Kidney (tissue), 13 donors: ENCODE measurements at regions not wholly inside any gene's neighbourhood (a gene's known extent, or its start where the extent isn't known, plus 50 kb on each side); places are given as distances from the start of the nearest gene placed in this dataset.

ENCODE experiments used
- DNase-seq, 5 donors: peaks; one replicate each; pipeline ENCODE4 v3.0.0-alpha.2; 2013 to 2020
- FAIRE-seq: peaks from 2 replicates; lab custom pipeline; 2012; peaks lifted over from hg19 to GRCh38; lab: Jason Lieb, UNC
- H3K27ac ChIP-seq, 2 donors: one replicate each; pipeline ENCODE4 v1.7.0; 2013; ENCODE audit warnings: low read depth in 2 of 2, low read length in 2 of 2, inconsistent platforms in 1 of 2
- H3K27me3 ChIP-seq: one replicate; pipeline ENCODE4 v1.7.1; 2013; ENCODE audit warnings: low read length, inconsistent platforms; ENCODE audit not compliant: control insufficient read depth, insufficient read depth
- H3K36me3 ChIP-seq, 3 donors: one replicate each; pipeline versions ENCODE4 v1.7.0 to v1.7.1; 2013; ENCODE audit warnings: low read length in 3 of 3, control low read depth in 1 of 3, inconsistent platforms in 1 of 3; ENCODE audit not compliant: insufficient read depth in 3 of 3, control insufficient read depth in 2 of 3
- H3K4me1 ChIP-seq, 3 donors: one replicate each; pipeline versions ENCODE4 v1.7.0 to v1.7.1; 2013; ENCODE audit warnings: low read length in 3 of 3, inconsistent platforms in 1 of 3, low read depth in 1 of 3; ENCODE audit not compliant: control insufficient read depth in 2 of 3, insufficient read depth in 2 of 3
- H3K4me3 ChIP-seq, 3 donors: one replicate each; pipeline versions ENCODE4 v1.7.0 to v1.8.1; 2013; ENCODE audit warnings: low read length in 3 of 3, control low read depth in 1 of 3, inconsistent platforms in 1 of 3
- H3K9ac ChIP-seq, 3 donors: one replicate each; pipeline versions ENCODE4 v1.7.0 to v1.7.1; 2013; ENCODE audit warnings: low read length in 3 of 3, control low read depth in 1 of 3, inconsistent platforms in 1 of 3
- H3K9me3 ChIP-seq, 3 donors: one replicate each; pipeline versions ENCODE4 v1.7.0 to v1.7.1; 2013; ENCODE audit warnings: low read length in 3 of 3, control low read depth in 1 of 3, inconsistent platforms in 1 of 3; ENCODE audit not compliant: control insufficient read depth in 2 of 3, insufficient read depth in 1 of 3
- intact Hi-C: fragments of 100-400 bp; cut with DNase I; formaldehyde crosslinking; loops from one replicate; pipeline ENCODE4 v1.11.1; 2022
- TF ChIP-seq, protein P1 (sequence below): IDR thresholded peaks from 3 replicates; pipeline ENCODE4 v1.5.1; 2012; ENCODE audit warnings: mild to moderate bottlenecking, moderate library complexity, borderline replicate concordance; ENCODE audit not compliant: insufficient read depth; ENCODE audit errors: extremely low read depth
- donor health status: control.
- donor health status: control.
- donor health status: control.
- donor health status: control.
- donor health status: control.
- donor health status: DM: yes; HTN: yes; CAD: no.
- donor health status: Normal renal cell carcinoma (clear cell type).

DNA sequence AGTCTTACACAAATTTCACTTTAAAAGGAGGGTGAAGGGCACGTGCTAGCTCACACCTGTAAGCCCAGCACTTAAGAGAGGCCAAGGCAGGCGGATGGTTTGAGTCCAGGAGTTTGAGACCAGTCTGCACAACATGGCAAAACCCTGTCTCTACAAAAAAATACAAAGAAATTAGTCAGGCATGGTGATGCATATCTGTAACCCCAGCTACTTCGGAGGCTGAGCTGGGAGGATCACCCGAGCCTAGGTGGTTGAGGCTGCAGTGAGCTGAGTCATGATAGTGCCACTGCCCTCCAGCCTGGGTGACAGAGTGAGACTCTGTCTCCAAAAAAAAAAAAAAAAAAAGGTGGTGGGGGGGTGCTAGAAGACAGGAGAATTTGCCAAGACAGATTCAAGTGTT lies 237.3 kb upstream of the KLF14 start:
- Histone ChIP-seq H3K4me3 (no peak overlapping the region), H3K4me1 (peaks cover 0 to 2% (median 0%) of the 10 kb centered on the region in 3 donors), H3K9me3 (no peaks in the 10 kb centered on the region), H3K36me3 (peaks cover 0 to 4% (median 0%) of the 10 kb centered on the region in 3 donors), H3K27me3 (no peaks in the 10 kb centered on the region), H3K9ac (no peak overlapping the region), H3K27ac (no peak overlapping the region)
- FAIRE-seq: no peak
- TF ChIP-seq, protein P1, sequence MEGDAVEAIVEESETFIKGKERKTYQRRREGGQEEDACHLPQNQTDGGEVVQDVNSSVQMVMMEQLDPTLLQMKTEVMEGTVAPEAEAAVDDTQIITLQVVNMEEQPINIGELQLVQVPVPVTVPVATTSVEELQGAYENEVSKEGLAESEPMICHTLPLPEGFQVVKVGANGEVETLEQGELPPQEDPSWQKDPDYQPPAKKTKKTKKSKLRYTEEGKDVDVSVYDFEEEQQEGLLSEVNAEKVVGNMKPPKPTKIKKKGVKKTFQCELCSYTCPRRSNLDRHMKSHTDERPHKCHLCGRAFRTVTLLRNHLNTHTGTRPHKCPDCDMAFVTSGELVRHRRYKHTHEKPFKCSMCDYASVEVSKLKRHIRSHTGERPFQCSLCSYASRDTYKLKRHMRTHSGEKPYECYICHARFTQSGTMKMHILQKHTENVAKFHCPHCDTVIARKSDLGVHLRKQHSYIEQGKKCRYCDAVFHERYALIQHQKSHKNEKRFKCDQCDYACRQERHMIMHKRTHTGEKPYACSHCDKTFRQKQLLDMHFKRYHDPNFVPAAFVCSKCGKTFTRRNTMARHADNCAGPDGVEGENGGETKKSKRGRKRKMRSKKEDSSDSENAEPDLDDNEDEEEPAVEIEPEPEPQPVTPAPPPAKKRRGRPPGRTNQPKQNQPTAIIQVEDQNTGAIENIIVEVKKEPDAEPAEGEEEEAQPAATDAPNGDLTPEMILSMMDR: no peak
- DNase-seq: no peak
- intact Hi-C loops: no loop called here

DNA sequence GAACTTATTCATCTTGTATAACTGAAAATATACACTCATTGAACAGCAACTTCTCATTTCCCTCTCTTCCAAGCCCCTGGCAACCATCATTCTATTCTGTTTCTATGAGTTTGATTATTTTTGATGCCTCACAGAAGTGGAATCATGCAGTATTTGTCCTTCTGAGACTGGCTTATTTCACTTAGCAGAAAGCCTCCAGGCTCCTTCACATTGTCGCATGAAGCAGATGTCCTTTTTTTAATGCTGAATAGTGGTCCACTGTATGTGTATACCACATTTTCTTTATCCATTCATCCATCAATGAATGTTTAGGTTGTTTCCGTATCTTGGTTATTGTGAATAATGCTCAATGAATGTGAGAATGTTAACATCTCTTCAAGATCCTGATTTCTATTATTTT lies 238.2 kb upstream of the KLF14 start:
- Histone ChIP-seq H3K36me3 (peaks cover 0 to 4% (median 0%) of the 10 kb centered on the region in 3 donors), H3K27ac (no peak overlapping the region), H3K9ac (no peak overlapping the region), H3K4me3 (no peak overlapping the region), H3K4me1 (peaks cover 0 to 2% (median 0%) of the 10 kb centered on the region in 3 donors), H3K27me3 (no peaks in the 10 kb centered on the region), H3K9me3 (no peaks in the 10 kb centered on the region)
- no peak for DNase-seq
- intact Hi-C loops: no loop called here
- no peak for FAIRE-seq
- TF ChIP-seq, protein P1: no peak

DNA sequence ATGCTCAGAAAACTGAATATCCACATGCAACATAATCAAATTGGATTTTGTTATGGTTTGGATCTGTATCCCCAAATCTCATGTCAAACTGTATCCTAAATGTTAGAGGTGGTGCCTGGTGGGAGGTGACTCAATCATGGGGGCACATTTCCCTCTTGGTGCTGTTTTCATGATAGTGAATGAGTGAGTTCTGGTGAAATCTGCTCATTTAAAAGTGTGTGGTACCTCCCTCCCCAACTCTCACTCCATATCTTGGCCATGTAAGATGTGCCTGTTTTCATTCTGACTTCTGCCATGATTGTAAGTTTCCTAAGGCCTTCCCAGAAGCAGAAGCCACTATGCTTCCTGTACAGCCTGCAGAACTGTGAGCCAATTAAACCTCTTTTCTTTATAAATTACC lies 239.6 kb upstream of the KLF14 start:
- H3K36me3 ChIP-seq: peaks cover 0 to 4% (median 0%) of the 10 kb centered on the region in 3 donors
- DNase-seq: no peak
- TF ChIP-seq, protein P1: no peak

DNA sequence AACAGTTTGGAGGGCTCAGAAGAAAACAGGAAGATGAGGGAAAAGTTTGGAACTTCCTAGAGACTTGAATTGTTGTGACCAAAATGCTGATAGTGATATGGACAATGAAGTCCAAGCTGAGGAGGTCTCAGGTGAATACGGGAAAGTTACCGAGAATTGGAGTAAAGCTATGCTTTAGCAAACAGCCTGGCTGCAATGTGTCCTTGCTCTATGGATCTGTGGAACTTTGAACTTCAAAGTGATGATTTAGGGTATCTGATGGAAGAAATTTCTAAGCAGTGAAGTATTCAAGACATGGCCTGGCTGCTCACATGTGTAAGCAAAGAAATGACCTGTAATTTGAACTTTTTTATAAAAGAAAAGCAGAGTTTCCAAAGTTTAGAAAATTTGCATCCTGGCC lies 240.2 kb upstream of the KLF14 start:
- Histone ChIP-seq H3K27me3 (no peaks in the 10 kb centered on the region), H3K4me3 (no peak overlapping the region), H3K4me1 (peaks cover 0 to 2% (median 0%) of the 10 kb centered on the region in 3 donors), H3K36me3 (peaks cover 0 to 4% (median 0%) of the 10 kb centered on the region in 3 donors), H3K27ac (no peak overlapping the region), H3K9ac (no peak overlapping the region), H3K9me3 (no peaks in the 10 kb centered on the region)
- FAIRE-seq (no peak), DNase-seq (no peak)
- TF ChIP-seq, protein P1: no peak
- intact Hi-C loops: no loop called here

More for the DNA sequence above, 239.6 kb upstream of the KLF14 start:
- H3K4me1 ChIP-seq: peaks cover 0 to 2% (median 0%) of the 10 kb centered on the region in 3 donors
- H3K27ac ChIP-seq: no peak overlapping the region
- no peak overlapping the region for H3K4me3 ChIP-seq
- intact Hi-C loops: no loop called here
- no peak for FAIRE-seq
- no peaks in the 10 kb centered on the region for H3K27me3 ChIP-seq
- H3K9ac ChIP-seq: no peak overlapping the region
- no peaks in the 10 kb centered on the region for H3K9me3 ChIP-seq
